GM19452 (cell line): ENCODE measurements at regions not wholly inside any gene's neighbourhood (a gene's known extent, or its start where the extent isn't known, plus 50 kb on each side); places are given as distances from the start of the nearest gene placed in this dataset.
"Not testable (repeated sequence)": the region's sequence is repeated elsewhere in the genome, so short reads cannot be mapped to it uniquely, and the experiment has no call there.

Experiments used
- ATAC-seq: cut with Tn5 transposase; IDR thresholded peaks from one replicate; pipeline ENCODE4 v1.9.1; 2021; ENCODE audit not compliant: unreplicated experiment

- ATAC-seq: no peak
These were observed 250.1 kb downstream of the GADD45G start for GRCh38 chr9:89854715-89855475.

GRCh38 chr9:89856296-89856695 lies 251.5 kb downstream of the GADD45G start:
- not testable (repeated sequence) for ATAC-seq

- not testable (repeated sequence) for ATAC-seq
These were observed 252.1 kb downstream of the GADD45G start for GRCh38 chr9:89856950-89857349.

- ATAC-seq: not testable (repeated sequence)
These were observed 255.0 kb downstream of the GADD45G start for GRCh38 chr9:89859842-89860241.

- ATAC-seq: not testable (repeated sequence)
These were observed 256.6 kb downstream of the GADD45G start for GRCh38 chr9:89861371-89861770.

GRCh38 chr9:89862316-89862715 lies 257.5 kb downstream of the GADD45G start:
- ATAC-seq: no peak

GRCh38 chr9:89863141-89863540 lies 258.3 kb downstream of the GADD45G start:
- ATAC-seq: no peak

- no peak for ATAC-seq
These were observed 259.0 kb downstream of the GADD45G start for GRCh38 chr9:89863837-89864236.

GRCh38 chr9:89864257-89864656 lies 259.4 kb downstream of the GADD45G start:
- ATAC-seq: no peak

GRCh38 chr9:89864731-89865130 lies 259.9 kb downstream of the GADD45G start:
- no peak for ATAC-seq

GRCh38 chr9:89865357-89865756 lies 260.5 kb downstream of the GADD45G start:
- ATAC-seq: no peak

GRCh38 chr9:89865981-89866380 lies 261.2 kb downstream of the GADD45G start:
- ATAC-seq: no peak

GRCh38 chr9:89866701-89867100 lies 261.9 kb downstream of the GADD45G start:
- ATAC-seq: no peak

GRCh38 chr9:89868100-89868499 lies 263.3 kb downstream of the GADD45G start:
- ATAC-seq: no peak

- no peak for ATAC-seq
These were observed 265.2 kb downstream of the GADD45G start for GRCh38 chr9:89869793-89870580.

- ATAC-seq: no peak
These were observed 267.1 kb downstream of the GADD45G start for GRCh38 chr9:89871871-89872331.

- no peak for ATAC-seq
These were observed 267.7 kb downstream of the GADD45G start for GRCh38 chr9:89872426-89872912.

GRCh38 chr9:89872913-89873707 lies 268.3 kb downstream of the GADD45G start:
- ATAC-seq: no peak

GRCh38 chr9:89873801-89874200 lies 269.0 kb downstream of the GADD45G start:
- no peak for ATAC-seq

- no peak for ATAC-seq
These were observed 269.8 kb downstream of the GADD45G start for GRCh38 chr9:89874351-89875321.
